CD4-positive, alpha-beta T cell treated with Interleukin-1 beta for 1 hour (primary cell): ENCODE measurements at regions not wholly inside any gene's neighbourhood (a gene's known extent, or its start where the extent isn't known, plus 50 kb on each side); places are given as distances from the start of the nearest gene placed in this dataset.
A peak's percentile ranks its signal among the peaks of the same experiment; 100 is the strongest.
"Not testable (repeated sequence)": the region's sequence is repeated elsewhere in the genome, so short reads cannot be mapped to it uniquely, and the experiment has no call there.

Experiments used
- DNase-seq, 2 donors: peaks; one replicate each; pipeline ENCODE4 v3.0.0-alpha.2; 2020 to 2022

DNA sequence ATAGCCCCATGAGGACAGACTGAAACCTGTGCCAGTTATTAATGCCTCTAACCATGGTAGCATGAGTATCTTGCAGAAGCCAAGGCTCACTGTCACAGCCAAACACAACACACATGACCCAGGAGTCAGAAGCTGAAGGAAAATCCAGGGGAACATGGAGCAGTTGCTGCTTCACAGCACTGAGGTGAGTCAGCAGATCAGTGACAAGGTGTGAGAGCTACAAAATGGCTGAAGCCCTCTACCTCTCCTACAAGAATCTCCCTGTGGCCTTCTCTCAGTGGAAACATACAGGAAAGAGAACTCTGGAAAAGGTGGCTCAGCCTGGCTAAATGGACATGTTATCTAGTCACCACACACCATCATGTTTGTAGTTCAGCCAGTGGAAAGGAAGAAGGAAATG is 93.5 kb downstream of the NAB1 start:
- DNase-seq: no peak

DNA sequence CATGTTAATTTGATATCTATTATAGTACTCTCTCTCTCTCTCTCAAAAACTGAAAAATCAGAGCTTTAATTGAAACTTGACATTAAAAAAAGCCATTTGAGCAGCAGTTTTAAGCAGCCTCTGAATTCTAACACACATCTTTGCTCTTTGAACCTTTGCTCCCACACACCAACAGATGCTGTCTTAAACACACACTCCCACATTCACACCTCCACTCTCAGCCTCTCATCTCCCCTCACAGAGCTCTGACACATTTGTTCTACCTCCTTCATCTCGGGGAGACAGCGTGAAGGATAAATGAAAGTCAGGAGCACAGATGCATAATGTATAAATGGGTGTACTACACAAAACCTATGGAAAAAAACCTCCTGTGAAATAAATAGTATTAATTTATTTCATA is 95.2 kb downstream of the NAB1 start:
- no peak for DNase-seq

DNA sequence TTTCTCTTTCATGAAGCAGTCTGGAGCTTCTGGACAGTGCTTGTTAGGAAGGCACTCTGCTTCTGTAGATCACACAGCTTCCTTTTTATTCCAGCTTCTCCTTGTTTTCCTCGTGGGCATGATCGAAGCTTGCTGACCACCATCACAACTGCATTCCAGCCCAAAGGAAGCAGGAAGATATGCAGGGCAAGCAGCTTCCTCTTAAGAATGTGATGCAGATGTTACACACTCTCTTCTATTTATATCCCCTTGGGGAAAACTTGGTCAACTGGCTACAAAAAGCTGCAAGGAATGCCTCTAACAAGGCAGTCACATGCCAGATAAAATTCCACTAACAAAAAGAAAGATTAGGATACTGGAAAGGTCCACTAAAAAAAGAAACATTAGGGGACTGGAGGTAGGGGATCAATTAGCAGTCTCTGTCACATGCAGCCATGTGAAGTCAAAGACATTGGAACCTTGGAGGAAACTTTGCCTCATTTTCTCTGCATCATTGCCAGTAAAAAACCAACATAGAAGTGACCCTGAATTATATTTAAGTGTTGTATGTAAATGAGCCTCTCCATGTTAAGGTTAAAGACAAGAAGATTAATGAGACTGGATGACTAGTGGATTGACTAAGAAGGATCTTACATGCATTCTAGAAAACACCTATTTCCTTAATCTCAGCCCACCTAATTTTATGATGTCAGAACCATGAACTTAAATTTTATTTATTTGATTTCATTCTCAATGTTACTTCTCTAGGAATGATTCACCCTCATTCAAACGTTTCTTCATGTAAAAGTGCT is 98.3 kb downstream of the NAB1 start:
- DNase-seq: no peak

DNA sequence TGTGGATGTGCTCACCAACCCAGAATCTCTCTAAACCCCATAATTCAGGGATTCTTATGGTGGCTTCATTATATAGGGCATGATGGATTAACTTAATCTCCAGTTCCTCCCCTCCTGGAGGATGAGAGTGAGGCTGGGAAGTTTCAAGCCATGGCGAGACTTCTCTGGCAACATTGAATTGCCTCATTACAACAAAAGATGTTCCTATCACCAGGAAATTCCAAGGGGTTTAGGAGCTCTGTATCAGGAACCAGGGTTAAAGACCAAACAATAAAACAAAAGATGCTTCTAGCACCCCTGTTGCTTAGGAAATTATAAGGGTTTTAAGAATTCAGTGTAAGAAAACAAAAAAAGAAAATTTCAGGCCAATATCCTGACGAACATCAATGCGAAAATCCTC is 100.1 kb downstream of the NAB1 start:
- DNase-seq: no peak

DNA sequence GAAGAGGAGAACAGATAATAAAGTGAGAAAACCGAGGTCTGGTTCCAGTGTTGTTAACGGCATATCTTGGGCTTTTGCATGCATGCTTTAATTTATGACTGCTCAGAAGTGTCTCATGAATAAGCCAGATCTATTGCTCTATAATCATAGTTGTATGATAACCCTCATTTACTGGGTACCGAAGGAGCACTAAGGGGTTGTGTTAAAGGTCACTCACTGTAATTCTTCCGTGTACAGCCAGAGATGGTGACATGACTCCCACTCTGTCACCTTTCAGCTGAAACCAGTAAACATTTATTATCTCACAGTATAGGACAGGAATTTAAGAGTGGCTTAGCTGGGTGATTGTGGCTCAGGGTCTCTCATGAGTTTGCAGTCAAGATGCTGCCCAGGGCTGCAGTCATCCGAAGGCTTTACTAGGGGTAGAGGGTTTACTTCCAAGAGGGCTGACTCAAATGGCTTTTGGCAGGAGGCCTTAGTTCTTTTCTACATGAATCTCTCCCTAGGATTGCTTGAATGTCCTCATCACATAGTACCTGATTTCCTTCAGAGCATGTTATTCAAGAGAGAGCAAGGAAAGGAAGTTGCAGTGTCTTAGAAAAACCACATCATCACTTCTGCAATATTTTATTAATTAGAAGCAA is 107.0 kb downstream of the NAB1 start:
- DNase-seq: no peak

DNA sequence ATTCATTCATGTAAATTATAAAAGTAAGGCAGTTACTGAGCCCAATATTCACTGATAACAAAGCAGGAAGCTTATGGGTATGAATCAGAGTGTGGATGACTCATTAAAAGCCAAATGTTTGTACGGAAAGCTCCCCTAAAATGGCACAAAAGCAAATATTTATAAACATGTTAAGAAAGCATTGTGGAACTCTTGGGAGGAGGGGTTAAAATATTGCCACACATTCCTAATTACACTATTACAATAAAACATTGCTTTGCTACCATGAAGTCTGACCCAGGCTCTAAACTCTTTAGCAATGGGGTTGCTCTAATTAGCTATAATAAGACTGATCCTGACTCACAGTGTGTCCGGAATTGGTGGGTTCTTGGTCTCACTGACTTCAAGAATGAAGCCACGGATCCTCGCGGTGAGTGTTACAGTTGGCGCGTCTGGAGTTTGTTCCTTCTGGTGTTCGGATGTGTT is 110.9 kb downstream of the NAB1 start:
- no peak for DNase-seq

DNA sequence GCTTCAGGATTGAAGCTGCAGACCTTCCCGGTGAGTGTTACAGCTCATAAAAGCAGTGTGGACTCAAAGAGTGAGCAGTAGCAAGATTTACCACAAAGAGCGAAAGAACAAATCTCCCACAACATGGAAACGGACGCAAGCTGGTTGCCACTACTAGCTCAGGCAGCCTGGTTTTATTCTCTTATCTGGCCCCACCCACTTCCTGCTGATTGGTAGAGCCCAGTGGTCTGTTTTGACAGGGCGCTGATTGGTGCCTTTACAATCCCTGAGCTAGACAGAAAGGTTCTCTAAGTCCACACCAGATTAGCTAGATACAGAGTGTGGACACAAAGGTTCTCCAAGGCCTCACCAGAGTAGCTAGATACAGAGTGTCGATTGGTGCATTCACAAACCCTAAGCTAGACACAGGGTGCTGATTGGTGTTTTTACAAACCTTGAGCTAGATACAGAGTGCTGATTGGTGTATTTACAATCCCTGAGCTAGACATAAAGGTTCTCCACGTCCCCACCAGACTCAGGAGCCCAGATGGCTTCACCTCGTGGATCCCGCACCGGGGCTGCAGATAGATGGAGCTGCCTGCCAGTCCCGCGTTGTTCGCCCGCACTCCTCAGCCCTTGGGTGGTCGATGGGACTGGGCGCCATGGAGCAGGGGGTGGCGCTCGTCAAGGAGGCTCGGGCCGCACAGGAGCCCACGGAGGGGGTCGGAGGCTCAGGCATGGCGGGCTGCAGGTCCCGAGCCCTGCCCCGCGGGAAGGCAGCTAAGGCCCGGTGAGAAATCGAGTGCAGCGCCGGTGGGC is 111.7 kb downstream of the NAB1 start:
- DNase-seq: peak in 1 of 2 donors; percentile 28

DNA sequence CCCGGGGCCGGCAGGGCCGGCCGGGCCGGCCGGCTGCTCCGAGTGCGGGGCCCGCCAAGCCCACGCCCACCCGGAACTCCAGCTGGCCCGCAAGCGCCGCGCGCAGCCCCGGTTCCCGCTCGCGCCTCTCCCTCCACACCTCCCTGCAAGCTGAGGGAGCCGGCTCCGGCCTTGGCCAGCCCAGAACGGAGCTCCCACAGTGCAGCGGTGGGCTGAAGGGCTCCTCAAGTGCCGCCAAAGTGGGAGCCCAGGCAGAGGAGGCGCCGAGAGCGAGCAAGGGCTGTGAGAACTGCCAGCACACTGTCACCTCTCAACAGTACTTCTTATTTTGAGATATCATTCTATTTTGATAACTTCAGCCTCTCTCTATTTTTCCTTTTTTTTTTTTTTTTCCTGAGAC is 112.3 kb downstream of the NAB1 start:
- DNase-seq: not testable (repeated sequence)

DNA sequence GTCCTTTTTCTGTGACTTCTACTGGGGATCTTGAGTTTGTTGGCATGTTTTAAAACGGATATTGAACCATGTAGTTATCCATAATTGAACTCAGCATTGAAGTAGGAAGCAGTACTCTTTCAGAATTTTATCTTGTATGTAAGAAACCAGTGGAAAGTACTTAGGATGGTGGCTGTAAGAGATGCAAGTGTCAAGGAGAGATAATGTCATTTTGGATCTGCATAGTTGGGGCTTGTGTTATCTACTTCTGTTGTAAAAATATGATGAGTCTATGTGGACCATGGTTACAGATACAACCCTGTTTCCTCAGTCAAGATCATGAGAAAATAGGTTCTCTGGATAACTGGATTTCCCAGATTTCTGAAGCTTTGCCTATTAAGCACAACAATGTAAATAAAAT is 113.7 kb downstream of the NAB1 start:
- no peak for DNase-seq

DNA sequence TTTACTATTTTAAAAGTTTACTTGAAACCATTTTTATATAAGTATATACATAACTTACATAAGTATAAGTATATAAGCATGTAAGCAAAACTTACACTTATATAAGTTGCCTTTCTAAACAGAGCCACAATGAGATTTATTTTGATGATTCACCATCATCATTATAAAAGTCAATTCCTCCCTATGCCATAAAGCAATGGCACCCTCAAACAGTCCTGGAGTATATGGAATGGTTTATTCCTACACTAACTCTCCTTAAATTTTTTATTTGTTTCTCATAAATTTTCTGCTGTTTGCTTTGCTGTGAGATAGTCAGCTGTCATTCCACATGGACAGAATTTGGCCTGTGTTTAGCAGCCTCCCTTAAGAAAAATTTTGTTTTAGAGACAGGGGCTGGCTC is 114.2 kb downstream of the NAB1 start:
- DNase-seq: no peak

DNA sequence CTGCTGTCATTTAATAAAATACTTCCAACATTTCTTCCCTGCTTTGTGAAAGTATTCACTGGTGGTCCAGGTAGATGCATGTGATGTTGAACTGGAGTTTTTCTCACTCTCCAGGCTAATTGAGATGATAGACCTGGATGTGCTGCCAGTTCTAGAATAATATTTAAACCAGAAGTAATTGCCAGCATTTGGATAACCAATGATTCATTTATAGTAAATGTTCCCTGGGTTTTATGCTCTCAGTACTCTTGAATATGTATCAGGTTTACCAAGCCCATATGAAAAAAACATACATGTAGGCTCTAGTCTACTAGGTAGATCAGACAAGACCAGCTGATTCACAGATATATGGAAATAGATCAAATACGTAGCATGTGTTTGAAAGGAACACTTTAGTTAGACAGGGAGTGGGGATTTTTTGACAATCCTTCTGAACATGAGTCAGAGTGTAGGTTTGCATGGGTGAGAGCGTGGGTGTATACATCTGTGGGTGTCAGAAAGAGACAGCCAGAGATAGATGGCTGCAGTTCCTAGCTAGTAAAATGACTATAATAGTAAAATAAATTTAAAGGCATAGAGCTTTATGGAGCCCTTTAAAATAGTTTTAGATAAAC is 115.1 kb downstream of the NAB1 start:
- no peak for DNase-seq

DNA sequence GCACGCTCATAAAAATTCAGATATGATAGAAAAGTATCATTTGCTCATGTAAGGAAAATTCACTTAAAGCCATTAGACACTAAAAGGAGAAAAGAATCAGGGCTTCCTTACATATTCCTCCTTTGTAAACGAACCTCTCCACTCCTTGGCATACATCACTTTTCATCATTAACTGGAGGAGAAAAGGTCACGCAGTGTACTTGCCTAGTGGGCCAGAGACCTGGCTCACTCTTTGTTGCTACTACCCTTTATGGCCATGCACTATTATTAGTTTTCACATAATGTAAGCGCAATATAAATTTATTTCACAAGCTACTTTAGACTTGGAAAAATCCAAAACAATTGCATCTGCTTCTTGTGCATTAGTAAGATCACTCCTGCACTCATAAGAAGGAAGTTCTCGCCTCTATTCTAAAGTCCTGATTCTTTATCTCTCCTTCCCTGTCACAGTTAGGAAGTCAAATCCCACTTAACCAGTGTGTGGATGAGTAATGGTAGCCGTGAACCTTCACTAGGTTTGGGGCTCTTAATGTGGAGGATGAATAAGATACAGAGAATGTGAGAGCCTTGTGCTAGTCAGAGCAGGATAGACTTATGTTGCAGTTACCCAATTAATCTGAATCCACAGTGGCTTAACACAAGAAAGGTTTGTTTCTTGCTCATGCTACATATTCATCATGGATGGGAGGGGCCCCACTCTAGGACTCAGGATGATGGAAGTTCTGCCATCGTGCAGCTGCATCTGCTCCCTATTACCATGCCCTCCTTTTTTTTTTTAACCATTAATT is 115.0 kb upstream of the GLS start:
- no peak for DNase-seq

DNA sequence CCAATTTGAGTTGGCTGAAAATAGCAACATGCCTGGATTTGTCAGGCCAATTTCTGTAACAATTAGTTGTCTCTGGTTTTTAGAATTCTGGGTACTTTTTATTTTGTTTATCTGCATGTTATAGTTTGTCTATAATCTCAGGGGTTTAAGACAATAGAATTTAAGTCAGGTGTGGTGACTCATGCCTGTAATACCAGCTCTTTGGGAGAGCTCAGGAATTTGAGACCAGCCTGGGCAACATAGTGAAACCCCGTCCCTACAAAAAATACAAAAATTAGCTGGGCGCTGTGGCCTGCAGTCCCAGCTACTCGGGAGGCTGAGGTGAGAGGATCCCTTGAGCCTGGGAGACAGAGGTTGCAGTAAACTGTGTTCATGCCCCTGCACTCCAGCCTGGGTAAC is 114.4 kb upstream of the GLS start:
- no peak for DNase-seq

DNA sequence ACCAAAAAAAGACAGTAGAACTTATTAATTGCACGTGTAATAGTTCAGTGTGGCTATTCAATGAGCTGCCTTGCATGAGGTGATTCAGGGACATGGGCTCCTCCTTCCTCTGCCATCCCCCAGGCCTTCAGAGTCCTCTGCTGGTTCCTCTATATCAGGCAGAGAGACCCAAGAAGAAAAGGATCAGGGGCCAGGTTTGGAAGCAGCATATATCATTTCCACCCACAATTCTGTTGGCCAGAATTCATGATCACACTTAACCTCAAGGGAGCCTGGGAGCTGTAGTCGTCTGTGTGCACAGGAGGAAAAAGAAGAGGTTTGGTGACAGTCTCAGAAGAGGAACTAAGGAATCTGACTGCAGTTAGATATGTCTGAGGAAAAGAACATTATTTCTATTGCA is 114.0 kb upstream of the GLS start:
- no peak for DNase-seq

DNA sequence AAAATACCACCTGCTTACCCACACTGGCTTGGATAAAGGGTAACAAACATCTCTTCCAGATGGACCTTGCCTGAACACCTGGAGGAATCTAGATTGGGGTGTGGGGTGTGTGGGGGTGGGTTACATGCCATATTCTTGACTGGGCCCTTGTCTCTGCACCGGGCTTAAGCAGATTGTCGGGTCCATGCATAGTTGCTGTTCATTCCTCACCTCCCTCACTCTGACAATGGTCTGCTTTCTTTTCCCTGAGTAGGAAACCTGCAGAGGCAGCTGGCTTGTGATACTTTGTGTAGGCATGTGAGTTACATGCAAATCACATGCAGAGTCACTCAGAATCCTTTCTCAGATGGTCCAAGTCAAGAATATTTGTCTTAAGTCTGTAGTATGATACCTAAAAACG is 112.8 kb upstream of the GLS start:
- no peak for DNase-seq

DNA sequence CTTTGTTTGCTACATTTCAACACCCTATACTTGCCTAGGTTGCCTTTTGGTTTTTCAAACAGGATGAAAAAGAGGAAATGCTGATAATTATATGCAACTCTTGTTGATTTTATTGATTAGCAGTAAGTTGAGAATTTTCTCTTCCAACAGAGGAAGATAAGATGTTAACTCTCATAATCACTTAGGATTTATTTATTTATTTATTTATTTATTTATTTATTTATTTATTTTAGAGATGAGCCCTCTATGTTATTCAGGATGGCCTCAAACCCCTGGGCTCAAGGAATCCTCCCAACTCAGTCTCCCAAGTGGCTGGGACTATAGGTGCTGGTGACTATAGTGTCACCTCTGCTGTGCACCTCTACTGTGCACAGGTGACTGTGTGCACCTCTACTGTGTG is 111.4 kb upstream of the GLS start:
- DNase-seq: no peak

DNA sequence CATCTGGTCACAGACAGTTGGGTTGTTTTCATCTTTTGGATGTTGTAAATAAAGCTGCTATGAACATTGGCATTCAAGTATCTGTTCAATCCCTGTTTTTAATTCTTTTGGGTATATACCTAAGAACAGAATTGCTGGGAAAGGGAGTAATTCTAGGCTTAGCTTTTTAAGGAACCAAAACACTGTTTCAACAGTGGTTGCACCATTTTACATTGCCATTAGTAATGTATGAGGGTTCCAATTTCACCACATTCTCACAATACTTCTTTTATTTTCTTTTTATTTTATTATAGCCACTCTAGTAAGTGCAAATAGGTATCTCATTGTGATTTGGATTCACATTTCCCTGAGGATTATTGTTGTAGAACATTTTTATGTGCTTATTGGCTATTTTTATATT is 108.9 kb upstream of the GLS start:
- DNase-seq: no peak

DNA sequence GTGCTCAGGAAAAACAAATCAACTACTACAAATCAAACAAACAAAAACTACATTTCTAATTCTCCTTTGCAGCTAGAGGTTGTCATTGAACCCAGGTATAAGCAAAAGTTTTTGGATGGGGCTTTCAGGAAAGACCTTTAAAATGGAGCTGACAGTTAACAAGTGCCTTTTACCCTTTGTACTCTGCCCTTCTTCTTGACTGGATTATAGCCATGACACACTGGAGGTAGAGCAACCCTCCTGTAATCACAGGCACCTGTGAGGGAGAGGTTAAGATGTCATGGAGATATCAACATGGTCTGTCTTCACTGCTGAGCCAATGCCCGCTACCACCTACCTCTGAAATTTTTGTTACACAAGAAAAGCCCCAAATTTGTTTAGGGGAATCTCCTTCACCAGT is 100.0 kb upstream of the GLS start:
- DNase-seq: no peak

DNA sequence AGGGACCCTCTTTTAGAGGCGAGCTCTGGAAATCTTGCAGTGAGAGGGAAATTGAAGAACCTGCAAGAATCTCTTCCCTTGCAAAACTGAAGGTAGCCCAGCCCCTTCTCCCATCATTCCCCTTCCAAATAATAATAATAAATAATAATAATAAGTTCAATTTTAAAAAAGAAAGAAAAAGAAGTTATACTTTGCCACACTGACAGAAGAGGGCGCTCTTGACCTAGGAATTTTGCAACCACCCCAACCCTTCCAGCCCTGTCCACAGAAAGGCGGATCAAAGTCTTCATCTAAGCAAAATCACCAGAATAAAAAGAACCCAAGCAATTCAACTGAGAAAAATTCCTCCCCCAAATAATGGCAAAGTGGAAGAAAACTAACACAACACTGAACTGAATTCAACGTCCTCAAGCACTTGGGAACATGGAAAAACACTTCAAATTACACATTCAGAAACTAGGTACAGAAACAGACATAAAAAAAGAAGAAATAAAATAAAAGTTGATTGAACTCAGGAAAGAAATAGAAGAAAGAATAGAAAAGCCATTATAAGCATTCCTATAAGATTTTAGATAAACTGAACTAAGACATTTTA is 98.9 kb upstream of the GLS start:
- DNase-seq: peak; percentile 26 to 56

DNA sequence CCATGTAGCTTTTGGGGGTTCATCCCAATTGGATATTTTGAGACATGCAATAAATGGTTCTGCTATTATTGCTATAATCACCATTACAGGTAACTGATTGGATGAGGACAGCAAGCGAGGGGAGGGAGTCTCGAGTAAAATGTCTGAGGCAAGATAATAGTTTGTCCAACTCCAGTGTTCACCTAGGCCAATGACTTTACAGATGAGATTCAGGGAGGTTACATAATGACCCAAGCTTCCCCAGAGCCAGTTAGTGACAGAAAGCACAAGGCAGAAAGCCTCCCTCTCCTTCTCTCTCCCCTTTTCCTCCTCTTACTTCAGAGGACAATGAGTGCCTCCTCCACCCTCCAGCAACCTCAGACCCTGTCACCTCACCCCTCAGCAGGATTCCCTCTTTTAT is 98.4 kb upstream of the GLS start:
- DNase-seq: no peak

DNA sequence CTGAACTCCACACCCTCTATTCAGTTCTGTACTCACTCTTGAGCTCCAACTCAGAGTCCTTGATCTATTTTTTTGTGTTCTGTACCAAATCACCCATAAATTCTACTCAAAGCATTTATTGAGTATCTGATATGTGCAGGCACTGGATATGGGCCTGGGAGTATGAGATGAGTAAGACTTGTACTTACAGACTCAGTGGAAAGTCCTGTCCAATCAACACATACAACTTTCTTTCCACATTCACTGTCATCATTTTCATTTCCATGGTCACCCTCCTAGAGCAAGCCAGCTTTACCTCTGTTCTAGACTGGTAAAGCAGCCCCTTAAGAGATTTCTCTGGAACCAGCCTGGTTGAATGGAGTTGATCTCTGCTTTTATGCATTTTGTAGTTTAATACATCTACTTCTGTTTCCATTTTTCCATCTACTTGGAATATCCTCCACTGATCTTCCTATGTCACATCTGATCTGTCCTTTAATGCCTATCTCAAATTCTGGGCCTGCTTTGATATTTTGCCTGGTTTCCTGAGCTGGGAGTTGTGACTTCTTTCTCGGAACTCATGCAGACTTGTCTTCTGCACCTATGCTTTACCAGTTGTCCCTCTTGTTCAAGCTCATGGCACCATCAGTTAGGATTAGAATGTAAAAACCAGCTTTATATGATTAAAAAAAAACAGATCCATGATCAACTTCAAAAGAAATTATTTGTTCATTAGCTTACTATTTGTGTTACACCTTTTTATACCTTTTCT is 96.9 kb upstream of the GLS start:
- DNase-seq: no peak
